Sciatic nerve (tissue), 2 donors: ENCODE measurements at regions not wholly inside any gene's neighbourhood (a gene's known extent, or its start where the extent isn't known, plus 50 kb on each side); places are given as distances from the start of the nearest gene placed in this dataset.
"Not testable (repeated sequence)": the region's sequence is repeated elsewhere in the genome, so short reads cannot be mapped to it uniquely, and the experiment has no call there.

Source experiments
- ATAC-seq: fragments of 200-7000 bp; cut with Tn5 transposase; one replicate; pipeline ENCODE4 v1.9.1; 2020; ENCODE audit warnings: mild to moderate bottlenecking, moderate library complexity
- DNase-seq: peaks from one replicate; pipeline ENCODE4 v3.0.0-alpha.2; 2020; ENCODE audit warnings: low spot score
- intact Hi-C: fragments of 100-400 bp; cut with DNase I; formaldehyde crosslinking; loops from one replicate; pipeline ENCODE4 v1.14.2; 2022
- donor health status: DM: no; HTN: no; CAD: no.
- donor health status: DM: no; HTN: no; CAD: no.

- intact Hi-C loops, ATAC-seq, DNase-seq: not testable (repeated sequence)
Measured at GRCh38 chr9:63912451-63912850, 1372.6 kb downstream of the FOXD4L5 start.

GRCh38 chr9:63909076-63909475, 1375.9 kb downstream of the FOXD4L5 start:
- DNase-seq, ATAC-seq, intact Hi-C loops: not testable (repeated sequence)

GRCh38 chr9:63899637-63900190, 1385.3 kb downstream of the FOXD4L5 start:
- ATAC-seq, intact Hi-C loops, DNase-seq: not testable (repeated sequence)

GRCh38 chr9:63881386-63881785, 1403.6 kb downstream of the FOXD4L5 start:
- DNase-seq, intact Hi-C loops, ATAC-seq: not testable (repeated sequence)

- ATAC-seq, intact Hi-C loops, DNase-seq: not testable (repeated sequence)
Measured at GRCh38 chr9:63876380-63876779, 1408.6 kb downstream of the FOXD4L5 start.

- ATAC-seq, result no peak
- intact Hi-C loops, result no loop called here
- DNase-seq, result no peak
Measured at GRCh38 chr9:63859475-63860215, 1425.4 kb downstream of the FOXD4L5 start.

GRCh38 chr9:63859090-63859474, 1425.9 kb downstream of the FOXD4L5 start:
- DNase-seq, intact Hi-C loops, ATAC-seq: not testable (repeated sequence)

- ATAC-seq, DNase-seq, intact Hi-C loops: not testable (repeated sequence)
Measured at GRCh38 chr9:63853140-63853751, 1431.8 kb downstream of the FOXD4L5 start.

- intact Hi-C loops, DNase-seq, ATAC-seq: not testable (repeated sequence)
Measured at GRCh38 chr9:63824804-63825203, 1460.2 kb downstream of the FOXD4L5 start.

- ATAC-seq, result peak; percentile 84
- intact Hi-C loops, DNase-seq: not testable (repeated sequence)
Measured at GRCh38 chr9:63823375-63824201, 1461.4 kb downstream of the FOXD4L5 start.

GRCh38 chr9:63822615-63823374, 1462.2 kb downstream of the FOXD4L5 start:
- ATAC-seq, result peak; percentile 48
- DNase-seq, intact Hi-C loops: not testable (repeated sequence)

GRCh38 chr9:63821293-63821692, 1463.7 kb downstream of the FOXD4L5 start:
- intact Hi-C loops, ATAC-seq, DNase-seq: not testable (repeated sequence)

- ATAC-seq, intact Hi-C loops, DNase-seq: not testable (repeated sequence)
Measured at GRCh38 chr9:63820882-63821281, 1464.1 kb downstream of the FOXD4L5 start.

- intact Hi-C loops, DNase-seq, ATAC-seq: not testable (repeated sequence)
Measured at GRCh38 chr9:63820383-63820782, 1464.6 kb downstream of the FOXD4L5 start.

GRCh38 chr9:63817622-63818518, 1467.1 kb downstream of the FOXD4L5 start:
- intact Hi-C loops, result no loop called here
- peak; percentile 81 for DNase-seq
- peak; percentile 66 for ATAC-seq

- DNase-seq (peak; percentile 90), ATAC-seq (peak; percentile 92)
- intact Hi-C loops, result no loop called here
Measured at GRCh38 chr9:63816751-63817621, 1468.0 kb downstream of the FOXD4L5 start.
